ENCODE measurements at regions not wholly inside any gene's neighbourhood (a gene's known extent, or its start where the extent isn't known, plus 50 kb on each side); places are given as distances from the start of the nearest gene placed in this dataset.

GRCh38 chrX:65598559-65599147 lies 64.1 kb upstream of the LAS1L start:
- POLR2A ChIA-PET, result interaction anchor here (0.9 kb wide), 1 partner anchor 64 kb away, joined by 3 read pairs; the partner anchor contains the start of gene LAS1L
- FAIRE-seq (no peak), ATAC-seq (no peak), DNase-seq (ENCODE audit: extremely low read depth in 1 of 4, low spot score in 3 of 4) (no peak)
- intact Hi-C loops (cut with micrococcal nuclease) (loop anchor here (5.0 kb wide), 2 partner anchors 124 to 274 kb away; no protein-coding TSS in a partner anchor), in situ Hi-C loops (cut with MboI) (loop anchor here (25.0 kb wide), 1 partner anchor 814 kb away; no protein-coding TSS in a partner anchor)
- WGBS (ENCODE audit: insufficient coverage, low coverage, missing lambda C conversion rate), result 63% methylated on average over 7 of the region's 8 CpGs
- H3K4me2 ChIP-seq (ENCODE audit: insufficient read depth, low read length), result no peak overlapping the region
- H4K20me1 ChIP-seq (replicated peaks; ENCODE audit: control insufficient read depth, insufficient read depth, low read length), result no peaks in the 10 kb centered on the region
- peaks cover 0 to 16% of the 10 kb centered on the region in 2 experiments; a peak in 4 of 5 replicates for H3K4me1 ChIP-seq (replicated peaks in 1 of 2; ENCODE audit: control insufficient read depth in 2 of 2, insufficient read depth in 2 of 2, low read length in 2 of 2)
- TF ChIP-seq ZFP36 (IDR thresholded peaks at IDR 0.05; ENCODE audit: low read depth, low read length, partially characterized antibody) (peak; percentile 56), ZNF41 (CRISPR knock-in tag; conservative IDR thresholded peaks at IDR 0.05) (no peak)
- CTCF ChIA-PET (ENCODE audit: low intra/inter-chr PET ratio), result no interaction called here
- no peak overlapping the region for H3K27ac ChIP-seq (ENCODE audit: extremely low read depth, low read depth, low read length)
- peaks cover 2% of the 10 kb centered on the region for H3K9me1 ChIP-seq (ENCODE audit: control insufficient read depth, insufficient read depth, low read length)
- H3K9me3 ChIP-seq (replicated peaks; ENCODE audit: control insufficient read depth, insufficient read depth, low read depth, low read length), result no peaks in the 10 kb centered on the region
- no TSS peak for BruUV-seq (replicated peaks)
- no peaks in the 10 kb centered on the region for H3K27me3 ChIP-seq (ENCODE audit: control insufficient read depth in 2 of 2, insufficient read depth in 2 of 2, low read length in 2 of 2)
- H2AFZ ChIP-seq (ENCODE audit: low read depth, low read length), result peak overlapping the region; percentile 32; the same call in 1 of the 2 replicates
- H3K9ac ChIP-seq (ENCODE audit: insufficient read depth in 1 of 2, low read depth in 2 of 2, low read length in 2 of 2), result no peak overlapping the region
- no peaks in the 10 kb centered on the region; the same call in 2 of the 3 replicates for H3K79me2 ChIP-seq (ENCODE audit: control insufficient read depth, insufficient read depth, low read length)
- no peaks in the 10 kb centered on the region for H3K36me3 ChIP-seq (ENCODE audit: control insufficient read depth, insufficient read depth, low read length)
- no peak overlapping the region for H3K4me3 ChIP-seq

GRCh38 chrX:65596270-65597034 lies 61.9 kb upstream of the LAS1L start:
- H2AFZ ChIP-seq (ENCODE audit: low read depth, low read length), result 0 out of 2 replicates have a peak overlapping the region, but pooled peaks have one; percentile 17
- CTCF ChIA-PET (ENCODE audit: low intra/inter-chr PET ratio), result interaction anchor here (0.8 to 2.2 kb wide), 2 partner anchors 15 to 115 kb away, joined by 3 to 14 read pairs; no protein-coding TSS in a partner anchor
- peak; percentile 33 for ATAC-seq
- no peak overlapping the region for H3K4me3 ChIP-seq
- H3K9me3 ChIP-seq (replicated peaks; ENCODE audit: control insufficient read depth, insufficient read depth, low read depth, low read length), result no peaks in the 10 kb centered on the region
- FAIRE-seq, result peak; percentile 46
- H3K4me2 ChIP-seq (ENCODE audit: insufficient read depth, low read length), result no peak overlapping the region
- 20% methylated on average over 2 of the region's 2 CpGs for WGBS (ENCODE audit: insufficient coverage, low coverage, missing lambda C conversion rate)
- no peaks in the 10 kb centered on the region for H3K9me1 ChIP-seq (ENCODE audit: control insufficient read depth, insufficient read depth, low read length)
- H3K27me3 ChIP-seq (ENCODE audit: control insufficient read depth in 2 of 2, insufficient read depth in 2 of 2, low read length in 2 of 2), result no peaks in the 10 kb centered on the region
- in situ Hi-C loops (cut with MboI), result loop anchor here (25.0 kb wide), 1 partner anchor 816 kb away; no protein-coding TSS in a partner anchor
- DNase-seq (ENCODE audit: extremely low read depth in 1 of 4, low spot score in 3 of 4), result peak in 3 of 4 experiments; percentile 13 to 52 (median 24)
- BruUV-seq (replicated peaks), result no TSS peak
- POLR2A ChIA-PET, result interaction anchor here (0.6 to 1.2 kb wide), 3 partner anchors 9 to 140 kb away, joined by 3 read pairs; no protein-coding TSS in a partner anchor
- intact Hi-C loops (cut with micrococcal nuclease), result loop anchor here (5.0 kb wide), 2 partner anchors 126 to 276 kb away; no protein-coding TSS in a partner anchor
- H3K27ac ChIP-seq (ENCODE audit: extremely low read depth, low read depth, low read length), result no peak overlapping the region
- peaks cover 2% of the 10 kb centered on the region; the same call in 2 of the 3 replicates for H3K79me2 ChIP-seq (ENCODE audit: control insufficient read depth, insufficient read depth, low read length)
- H3K4me1 ChIP-seq (replicated peaks in 1 of 2; ENCODE audit: control insufficient read depth in 2 of 2, insufficient read depth in 2 of 2, low read length in 2 of 2), result peaks cover 0 to 19% of the 10 kb centered on the region in 2 experiments; a peak in 4 of 5 replicates
- H3K36me3 ChIP-seq (ENCODE audit: control insufficient read depth, insufficient read depth, low read length), result no peaks in the 10 kb centered on the region
- no peaks in the 10 kb centered on the region for H4K20me1 ChIP-seq (replicated peaks; ENCODE audit: control insufficient read depth, insufficient read depth, low read length)
- no peak overlapping the region for H3K9ac ChIP-seq (ENCODE audit: insufficient read depth in 1 of 2, low read depth in 2 of 2, low read length in 2 of 2)
- TF ChIP-seq KDM1A (IDR thresholded peaks at IDR 0.05), result no peak
- no peak for TF ChIP-seq ZEB2 (IDR thresholded peaks at IDR 0.05)
- no peak for TF ChIP-seq ATF6 (CRISPR knock-in tag; IDR thresholded peaks at IDR 0.05)
- no peak for TF ChIP-seq ZNF780A (CRISPR knock-in tag; IDR thresholded peaks at IDR 0.05)
- TF ChIP-seq HNRNPUL1 (IDR thresholded peaks at IDR 0.05; ENCODE audit: low read length), result no peak
- TF ChIP-seq RAD21 (CRISPR knock-in tag; conservative IDR thresholded peaks at IDR 0.05 in 1 of 2, IDR thresholded peaks at IDR 0.05 in 1 of 2), result no peak
- no peak for TF ChIP-seq ATF7 (IDR thresholded peaks at IDR 0.05)
- TF ChIP-seq JUN (IDR thresholded peaks at IDR 0.05; ENCODE audit: borderline replicate concordance, low read depth, low read length), result peak; percentile 70; the same call in 1 of the 2 replicates
- TF ChIP-seq JUN (CRISPR knock-in tag; IDR thresholded peaks at IDR 0.05; ENCODE audit: borderline replicate concordance), result no peak
- peak; percentile 70; the same call in 1 of the 2 replicates for TF ChIP-seq ZNF589 (CRISPR knock-in tag; IDR thresholded peaks at IDR 0.05; ENCODE audit: low read depth)
